Activated T-helper 17 cell treated with anti-CD3 and anti-CD28 coated beads, Interleukin-2, amount 50 U/mL, for 72 hours (primary cell): ENCODE measurements at regions not wholly inside any gene's neighbourhood (a gene's known extent, or its start where the extent isn't known, plus 50 kb on each side); places are given as distances from the start of the nearest gene placed in this dataset.
A peak's percentile ranks its signal among the peaks of the same experiment; 100 is the strongest.

Source experiments
- ATAC-seq: fragments of 150-1000 bp; cut with Tn5 transposase; replicated peaks from 2 replicates; pipeline ENCODE4 v1.10.0; 2021; ENCODE audit warnings: mild to moderate bottlenecking, moderate library complexity
- H3K27ac Mint-ChIP-seq: one replicate; pipeline ENCODE4 v1.8.0; 2022; ENCODE audit warnings: mixed read lengths
- H3K27me3 Mint-ChIP-seq: one replicate; pipeline ENCODE4 v1.8.0; 2022; ENCODE audit warnings: mixed read lengths
- H3K36me3 Mint-ChIP-seq: one replicate; pipeline ENCODE4 v1.8.0; 2022; ENCODE audit warnings: low read depth, mild to moderate bottlenecking, mixed read lengths
- H3K4me1 Mint-ChIP-seq: one replicate; pipeline ENCODE4 v1.8.0; 2022; ENCODE audit warnings: mixed read lengths
- H3K4me3 Mint-ChIP-seq: one replicate; pipeline ENCODE4 v1.8.0; 2022; ENCODE audit warnings: mild to moderate bottlenecking, mixed read lengths
- H3K9me3 Mint-ChIP-seq: one replicate; pipeline ENCODE4 v1.8.0; 2022; ENCODE audit warnings: mixed read lengths

DNA sequence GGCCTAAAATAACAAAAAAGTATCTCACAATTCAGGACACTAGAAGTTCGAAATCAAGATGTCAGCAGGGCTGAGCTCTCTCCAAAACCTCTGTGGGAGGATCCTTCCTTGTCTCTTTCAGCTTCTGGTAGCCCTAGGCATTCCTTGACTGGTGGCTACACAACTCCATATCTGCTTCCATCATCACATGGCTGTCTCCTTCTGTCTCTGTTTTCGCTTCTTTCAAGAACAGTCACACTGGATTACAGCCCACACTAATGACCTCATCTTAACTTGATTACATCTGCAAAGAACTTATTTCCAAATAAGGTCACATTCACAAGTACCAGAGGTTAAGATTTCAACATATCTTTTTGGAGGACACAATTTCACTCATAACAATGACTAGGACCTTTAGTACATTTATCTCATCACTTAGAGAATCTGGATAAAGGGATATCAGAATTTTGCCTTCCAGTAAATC is 275.2 kb downstream of the IRS1 start:
- Mint-ChIP-seq H3K27me3 (no peaks in the 10 kb centered on the region), H3K4me1 (no peaks in the 10 kb centered on the region), H3K36me3 (no peaks in the 10 kb centered on the region), H3K4me3 (no peak overlapping the region), H3K9me3 (peaks cover 3% of the 10 kb centered on the region), H3K27ac (no peak overlapping the region)
- ATAC-seq = no peak

DNA sequence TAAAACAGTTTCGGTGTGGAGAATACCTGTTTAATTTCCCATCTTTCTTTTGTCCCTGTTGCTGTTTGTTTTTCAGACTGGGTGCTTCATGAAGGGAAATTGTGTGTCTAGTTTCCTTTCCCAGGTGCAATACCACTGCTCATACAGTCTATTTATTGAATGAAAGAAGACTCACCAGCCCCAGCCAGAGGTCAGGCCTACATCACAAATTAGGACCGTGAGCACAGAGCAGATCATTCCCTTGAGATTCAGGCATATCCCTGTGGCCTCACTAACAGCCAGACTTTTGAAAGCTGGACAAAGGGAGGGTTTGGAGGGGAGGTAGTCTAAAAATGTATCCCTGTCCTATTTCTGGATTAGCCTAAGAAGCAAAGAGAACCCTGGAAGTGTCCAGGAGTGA is 278.9 kb downstream of the IRS1 start:
- H3K4me3 Mint-ChIP-seq = no peak overlapping the region
- H3K36me3 Mint-ChIP-seq = no peaks in the 10 kb centered on the region
- no peaks in the 10 kb centered on the region for H3K27me3 Mint-ChIP-seq
- no peak for ATAC-seq
- H3K9me3 Mint-ChIP-seq = peaks cover 3% of the 10 kb centered on the region
- no peaks in the 10 kb centered on the region for H3K4me1 Mint-ChIP-seq
- H3K27ac Mint-ChIP-seq = no peak overlapping the region

DNA sequence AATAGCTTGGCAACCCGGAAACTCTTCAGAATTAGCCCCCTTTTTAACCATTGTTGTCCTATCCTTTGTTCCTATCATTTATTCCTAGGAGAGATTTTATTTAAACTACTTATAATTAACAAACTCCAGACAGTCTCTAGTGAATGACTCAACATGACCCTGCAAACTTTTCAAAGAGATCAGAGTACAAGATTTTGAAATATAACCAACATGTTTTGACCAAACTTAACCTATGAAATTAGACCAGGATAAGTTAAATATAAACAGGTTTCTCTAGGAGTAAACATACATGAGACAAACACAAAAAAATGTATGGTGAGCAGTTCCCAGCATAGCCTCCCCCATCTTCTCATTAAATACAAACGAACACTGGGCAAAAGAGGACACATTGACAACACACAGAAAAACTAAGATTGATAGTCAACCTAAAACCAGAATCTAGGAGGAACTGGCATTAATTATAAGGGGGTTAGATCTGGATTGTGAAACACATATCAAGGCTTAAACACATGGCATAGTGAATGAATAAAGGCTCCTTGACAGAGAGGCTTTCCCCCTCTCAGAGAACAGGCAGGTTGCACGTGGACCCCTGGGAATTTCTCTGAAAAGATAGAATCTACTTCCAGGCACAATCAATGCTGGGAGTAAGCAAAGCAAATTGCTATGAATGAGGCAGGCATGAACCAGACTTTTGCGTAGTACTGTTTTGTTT is 284.1 kb downstream of the IRS1 start:
- no peaks in the 10 kb centered on the region for H3K36me3 Mint-ChIP-seq
- H3K4me1 Mint-ChIP-seq = no peaks in the 10 kb centered on the region
- no peak for ATAC-seq
- no peak overlapping the region for H3K4me3 Mint-ChIP-seq
- peaks cover 8% of the 10 kb centered on the region for H3K27me3 Mint-ChIP-seq
- H3K9me3 Mint-ChIP-seq = no peaks in the 10 kb centered on the region
- no peak overlapping the region for H3K27ac Mint-ChIP-seq

DNA sequence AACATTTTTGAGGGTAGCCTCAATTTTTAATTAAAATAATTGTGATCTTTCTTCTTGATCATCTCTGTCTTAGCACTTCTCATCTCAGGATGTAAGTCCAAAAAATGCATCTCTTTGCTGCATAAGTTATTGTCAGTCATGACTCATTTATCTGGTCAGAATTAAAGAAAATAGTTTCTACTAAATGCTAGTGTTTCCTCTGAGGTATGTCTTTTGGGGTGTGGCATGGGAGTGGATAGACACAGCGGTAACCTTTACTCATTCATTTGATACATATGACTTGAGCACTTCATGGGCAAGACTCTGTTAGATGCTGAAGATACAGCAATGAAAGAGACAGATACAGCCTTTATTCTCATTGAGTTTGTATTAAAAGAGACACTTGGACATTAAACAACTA is 284.7 kb downstream of the IRS1 start:
- no peak for ATAC-seq
- H3K9me3 Mint-ChIP-seq = no peaks in the 10 kb centered on the region
- peaks cover 8% of the 10 kb centered on the region for H3K27me3 Mint-ChIP-seq
- no peak overlapping the region for H3K4me3 Mint-ChIP-seq
- no peaks in the 10 kb centered on the region for H3K4me1 Mint-ChIP-seq
- H3K27ac Mint-ChIP-seq = no peak overlapping the region
- no peaks in the 10 kb centered on the region for H3K36me3 Mint-ChIP-seq

DNA sequence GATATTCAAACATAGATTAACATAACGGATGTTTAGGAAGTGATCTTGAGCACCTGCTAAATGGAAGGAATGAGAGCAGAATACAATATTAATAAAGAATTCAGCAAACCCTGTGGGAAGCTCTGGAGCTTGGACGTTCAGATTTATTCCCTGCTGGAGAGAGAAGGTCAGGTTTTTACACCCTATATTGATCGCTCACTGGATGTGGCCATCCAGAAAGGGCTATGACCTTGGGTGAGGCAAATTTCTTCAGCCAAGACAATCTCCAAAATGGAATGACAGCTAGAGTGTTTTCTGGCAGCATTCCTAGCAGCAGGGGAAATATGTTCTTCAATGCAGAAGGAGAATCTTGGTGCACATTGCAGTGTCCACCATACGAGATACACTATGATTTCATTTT is 288.3 kb downstream of the IRS1 start:
- ATAC-seq = no peak
- Mint-ChIP-seq H3K9me3 (no peaks in the 10 kb centered on the region), H3K36me3 (no peaks in the 10 kb centered on the region), H3K4me3 (no peak overlapping the region), H3K27me3 (peaks cover 13% of the 10 kb centered on the region), H3K4me1 (no peaks in the 10 kb centered on the region), H3K27ac (no peak overlapping the region)

DNA sequence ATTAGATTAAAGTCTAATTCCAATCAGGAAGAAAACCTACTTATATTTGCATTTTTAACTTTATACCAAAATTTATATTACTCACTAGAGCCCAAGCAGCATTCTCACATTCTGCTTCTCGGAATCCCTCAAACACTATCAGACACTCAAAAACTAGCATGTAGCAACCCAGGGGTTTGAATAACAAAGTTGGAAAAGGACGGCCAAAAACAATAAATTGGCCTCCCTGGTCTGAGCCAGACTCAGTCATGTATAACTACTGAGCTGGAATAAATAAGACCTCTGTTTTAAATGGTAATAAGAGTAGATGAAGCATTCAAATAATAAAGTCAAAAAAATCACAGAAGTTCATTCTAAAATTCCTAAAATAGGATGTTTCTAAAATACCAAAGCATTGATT is 290.9 kb downstream of the IRS1 start:
- H3K9me3 Mint-ChIP-seq = no peaks in the 10 kb centered on the region
- no peak overlapping the region for H3K27ac Mint-ChIP-seq
- no peak overlapping the region for H3K4me3 Mint-ChIP-seq
- peaks cover 13% of the 10 kb centered on the region for H3K27me3 Mint-ChIP-seq
- H3K4me1 Mint-ChIP-seq = no peaks in the 10 kb centered on the region
- ATAC-seq = no peak
- H3K36me3 Mint-ChIP-seq = no peaks in the 10 kb centered on the region

DNA sequence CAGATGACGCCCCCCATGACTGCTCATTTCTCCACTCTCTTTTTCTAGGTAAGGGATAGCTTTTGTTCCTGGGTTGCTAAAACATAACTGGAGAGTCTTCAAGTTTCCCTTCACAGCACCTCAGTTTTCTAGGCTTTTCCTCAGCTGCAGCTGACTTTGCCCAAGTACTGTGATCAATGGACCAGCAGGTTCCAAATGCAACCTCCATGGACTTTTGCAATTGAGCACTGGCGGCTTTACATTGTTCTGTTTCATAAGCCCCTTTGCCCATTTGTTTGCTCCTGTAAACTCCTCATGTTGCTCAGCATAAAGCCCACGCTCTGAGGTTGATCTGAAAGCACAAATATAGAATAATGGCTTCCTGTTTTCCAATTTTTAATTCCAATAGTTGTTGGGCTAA is 291.6 kb downstream of the IRS1 start:
- H3K4me3 Mint-ChIP-seq = no peak overlapping the region
- no peaks in the 10 kb centered on the region for H3K4me1 Mint-ChIP-seq
- ATAC-seq = no peak
- peaks cover 13% of the 10 kb centered on the region for H3K27me3 Mint-ChIP-seq
- no peaks in the 10 kb centered on the region for H3K36me3 Mint-ChIP-seq
- H3K9me3 Mint-ChIP-seq = no peaks in the 10 kb centered on the region
- no peak overlapping the region for H3K27ac Mint-ChIP-seq

DNA sequence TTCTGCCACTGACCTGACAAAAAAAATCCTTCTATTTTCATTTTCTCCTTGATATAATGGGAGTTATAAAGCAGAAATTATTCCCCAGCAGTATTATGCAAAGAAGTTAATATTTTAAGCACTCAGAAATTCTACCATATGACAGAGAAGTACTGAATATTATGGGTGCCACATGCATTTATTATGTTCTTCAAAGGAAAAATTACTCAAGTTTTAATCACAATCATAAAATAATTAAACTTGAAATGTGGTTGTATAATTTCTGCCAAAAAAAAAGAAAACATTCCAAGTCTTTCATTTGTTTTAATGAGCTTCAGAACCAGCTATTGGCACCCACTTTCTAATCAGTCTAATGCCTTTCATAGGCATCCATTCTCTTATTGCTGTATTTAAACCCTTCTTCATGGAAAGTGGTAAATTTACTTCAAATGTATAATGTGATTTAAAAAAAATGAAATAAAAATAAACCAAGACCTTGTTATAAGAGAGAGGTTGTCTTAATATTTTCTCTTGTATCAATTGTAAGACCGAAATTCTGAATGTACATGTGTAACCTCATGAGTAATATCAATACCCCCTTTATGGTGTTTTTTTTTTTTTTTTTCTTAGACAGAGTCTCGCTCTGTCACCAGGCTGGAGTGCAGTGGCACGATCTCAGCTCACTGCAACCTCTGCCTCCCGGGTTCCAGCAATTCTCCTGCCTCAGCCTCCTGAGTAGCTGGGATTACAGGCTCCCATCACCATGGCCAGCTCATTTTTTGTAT is 302.3 kb downstream of the IRS1 start:
- no peaks in the 10 kb centered on the region for H3K9me3 Mint-ChIP-seq
- peak; percentile 44 for ATAC-seq
- no peak overlapping the region for H3K4me3 Mint-ChIP-seq
- no peaks in the 10 kb centered on the region for H3K36me3 Mint-ChIP-seq
- H3K4me1 Mint-ChIP-seq = no peaks in the 10 kb centered on the region
- H3K27me3 Mint-ChIP-seq = peaks cover 11% of the 10 kb centered on the region
- H3K27ac Mint-ChIP-seq = no peak overlapping the region

DNA sequence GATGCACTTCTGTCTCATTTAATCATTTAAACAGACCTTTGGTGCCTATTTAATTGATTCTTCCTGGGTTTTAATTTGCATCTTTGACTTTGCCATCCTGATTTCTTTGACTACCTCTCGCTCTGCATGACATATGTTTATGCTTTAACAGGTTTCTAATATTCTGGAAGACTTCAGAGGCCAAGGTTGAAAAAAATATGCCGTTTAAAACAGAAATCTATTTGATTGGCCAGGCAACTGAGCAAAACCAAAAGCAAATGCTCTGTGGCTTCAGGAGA is 303.4 kb downstream of the IRS1 start:
- Mint-ChIP-seq H3K27me3 (peaks cover 9% of the 10 kb centered on the region), H3K4me3 (no peak overlapping the region), H3K9me3 (no peaks in the 10 kb centered on the region), H3K4me1 (no peaks in the 10 kb centered on the region), H3K36me3 (no peaks in the 10 kb centered on the region), H3K27ac (no peak overlapping the region)
- ATAC-seq = no peak

DNA sequence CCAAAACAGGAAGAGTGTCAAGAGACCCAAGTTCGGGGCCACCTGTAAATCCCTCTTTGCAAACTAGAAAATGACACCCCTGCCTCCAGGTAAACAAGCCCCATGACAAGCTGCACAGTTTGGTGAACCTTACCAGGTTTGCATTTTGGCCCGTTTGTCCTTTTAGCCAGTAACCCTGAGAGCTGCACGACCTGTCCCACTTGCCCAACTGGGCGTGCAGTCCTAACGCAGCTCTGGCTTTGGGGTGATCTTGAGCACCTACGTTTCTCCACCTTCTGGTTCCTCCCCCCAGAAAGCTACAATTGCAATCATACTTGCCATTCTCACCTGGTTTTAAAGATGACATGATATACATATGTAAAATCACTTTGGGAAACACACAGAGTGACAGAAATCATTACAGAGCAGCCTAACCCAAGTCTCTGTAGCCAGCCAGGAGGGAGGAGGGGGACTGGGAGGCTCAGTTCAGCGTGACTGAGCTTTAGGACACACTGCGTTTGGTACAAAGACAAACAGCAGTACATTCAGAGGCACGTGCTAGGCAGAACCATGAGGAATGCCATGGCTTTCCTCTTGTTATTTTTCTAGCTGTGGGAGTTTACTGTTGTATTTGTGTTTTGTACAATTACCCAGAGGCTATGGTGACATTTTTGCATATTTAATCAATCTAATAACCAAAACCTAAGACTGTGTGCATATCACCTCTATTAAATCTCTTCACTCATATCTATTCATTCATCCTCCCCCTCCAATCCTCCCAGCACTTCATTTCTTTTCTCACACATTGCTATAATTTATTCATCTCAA is 304.0 kb downstream of the IRS1 start:
- no peak overlapping the region for H3K27ac Mint-ChIP-seq
- H3K4me3 Mint-ChIP-seq = no peak overlapping the region
- ATAC-seq = no peak
- peaks cover 9% of the 10 kb centered on the region for H3K27me3 Mint-ChIP-seq
- H3K4me1 Mint-ChIP-seq = no peaks in the 10 kb centered on the region
- no peaks in the 10 kb centered on the region for H3K9me3 Mint-ChIP-seq
- H3K36me3 Mint-ChIP-seq = no peaks in the 10 kb centered on the region

DNA sequence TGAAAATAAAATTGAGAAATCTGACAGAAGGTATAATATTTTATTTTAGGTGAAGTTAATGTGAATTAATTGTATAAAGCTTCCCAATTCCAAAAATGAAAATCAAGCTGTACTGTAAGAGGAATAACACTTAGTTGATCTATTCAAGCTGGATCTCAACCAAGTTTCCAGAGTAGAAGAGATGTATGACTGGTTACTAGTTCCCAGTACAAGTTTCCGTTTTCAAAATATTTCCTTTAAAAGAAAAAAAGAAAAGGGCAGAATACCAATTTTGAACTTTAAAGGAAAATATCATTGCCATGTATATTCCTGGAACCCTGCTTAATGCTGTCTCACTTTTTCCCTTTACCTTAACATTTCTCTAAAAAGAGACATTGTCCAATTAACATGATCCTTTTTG is 308.5 kb downstream of the IRS1 start:
- Mint-ChIP-seq H3K4me1 (no peaks in the 10 kb centered on the region), H3K36me3 (no peaks in the 10 kb centered on the region), H3K9me3 (no peaks in the 10 kb centered on the region), H3K27me3 (peaks cover 3% of the 10 kb centered on the region), H3K27ac (no peak overlapping the region), H3K4me3 (no peak overlapping the region)
- no peak for ATAC-seq

DNA sequence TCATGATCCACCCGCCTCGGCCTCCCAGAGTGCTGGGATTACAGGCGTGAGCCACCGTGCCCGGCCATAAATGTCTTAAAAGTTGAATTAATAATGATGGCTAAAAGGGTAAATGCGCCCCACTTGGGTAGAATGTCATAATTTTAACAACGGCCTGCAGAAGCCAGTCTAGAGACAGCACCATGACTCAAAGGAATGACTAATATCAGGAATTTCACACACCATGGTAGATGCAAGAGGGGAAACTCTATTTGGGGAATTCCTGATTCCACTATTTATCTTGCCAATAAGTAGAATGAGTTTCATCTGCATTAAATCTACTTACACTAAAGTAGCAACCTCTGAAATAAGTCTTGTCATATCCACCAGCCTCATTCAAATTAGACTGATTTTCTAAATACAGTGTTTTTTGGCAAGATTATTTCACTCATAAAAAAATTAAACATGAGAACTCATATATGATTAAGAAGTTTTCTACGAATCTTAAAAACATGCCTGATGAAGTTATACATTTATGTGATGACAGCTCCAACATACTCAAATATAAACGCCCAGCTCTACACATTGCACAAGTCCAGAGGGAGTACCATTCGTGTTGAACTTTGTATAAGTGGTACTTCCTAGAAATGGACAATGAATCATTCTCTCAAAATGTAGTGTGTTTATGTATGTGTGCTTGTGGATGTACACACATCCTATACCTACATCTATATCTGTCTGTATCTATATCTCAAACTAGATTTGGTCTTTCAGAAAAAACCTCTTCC is 309.7 kb downstream of the IRS1 start:
- H3K36me3 Mint-ChIP-seq = no peaks in the 10 kb centered on the region
- ATAC-seq = peak; percentile 85
- H3K27me3 Mint-ChIP-seq = peaks cover 3% of the 10 kb centered on the region
- no peaks in the 10 kb centered on the region for H3K9me3 Mint-ChIP-seq
- H3K4me1 Mint-ChIP-seq = no peaks in the 10 kb centered on the region
- H3K27ac Mint-ChIP-seq = peak overlapping the region; percentile 58
- no peak overlapping the region for H3K4me3 Mint-ChIP-seq

DNA sequence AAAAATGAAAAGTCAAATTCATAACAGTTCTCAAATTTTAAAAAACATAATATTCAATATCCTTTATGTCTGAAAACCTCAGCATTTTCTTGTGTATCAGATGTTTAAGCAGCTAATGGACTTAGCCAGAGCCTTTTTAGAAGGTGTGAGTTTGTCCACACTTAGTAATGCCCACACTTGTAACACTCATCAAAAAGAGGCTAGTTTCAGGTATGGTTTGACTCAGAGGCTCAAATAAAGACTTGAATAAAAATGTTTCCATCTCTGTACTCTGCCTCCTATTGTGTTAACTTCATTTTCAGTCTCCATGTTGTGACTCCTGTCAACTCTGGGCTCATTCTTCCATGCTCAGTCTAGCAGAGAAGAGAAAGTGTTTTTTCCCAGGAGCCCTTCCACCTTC is 311.6 kb downstream of the IRS1 start:
- peak; percentile 58 for ATAC-seq

DNA sequence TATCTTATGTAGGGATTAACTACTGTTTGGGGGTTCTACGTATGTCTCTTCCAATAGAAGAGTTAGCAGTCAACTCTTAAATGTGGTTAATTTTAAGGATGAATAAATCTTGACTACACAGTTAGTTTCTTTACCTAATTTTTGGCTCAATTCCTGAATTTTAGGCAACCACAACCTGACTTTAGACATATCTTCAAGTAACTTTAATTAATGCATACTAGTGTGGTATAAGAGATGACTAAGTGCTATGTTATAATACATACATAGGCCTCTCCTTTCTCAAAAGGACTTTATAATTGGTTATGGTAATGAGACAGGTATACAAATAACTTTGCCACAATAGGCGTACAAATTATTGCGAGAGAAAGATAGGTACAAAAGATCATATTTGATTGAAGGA is 312.0 kb downstream of the IRS1 start:
- no peaks in the 10 kb centered on the region for H3K4me1 Mint-ChIP-seq
- no peak overlapping the region for H3K4me3 Mint-ChIP-seq
- H3K36me3 Mint-ChIP-seq = no peaks in the 10 kb centered on the region
- peaks cover 10% of the 10 kb centered on the region for H3K27me3 Mint-ChIP-seq
- no peak for ATAC-seq
- H3K27ac Mint-ChIP-seq = no peak overlapping the region
- no peaks in the 10 kb centered on the region for H3K9me3 Mint-ChIP-seq

More for the DNA sequence above, 311.6 kb downstream of the IRS1 start:
- no peaks in the 10 kb centered on the region for H3K9me3 Mint-ChIP-seq
- H3K4me3 Mint-ChIP-seq = no peak overlapping the region
- no peak overlapping the region for H3K27ac Mint-ChIP-seq
- H3K4me1 Mint-ChIP-seq = no peaks in the 10 kb centered on the region
- peaks cover 10% of the 10 kb centered on the region for H3K27me3 Mint-ChIP-seq
- H3K36me3 Mint-ChIP-seq = no peaks in the 10 kb centered on the region
